HFF-Myc (cell line): ENCODE measurements at regions not wholly inside any gene's neighbourhood (a gene's known extent, or its start where the extent isn't known, plus 50 kb on each side); places are given as distances from the start of the nearest gene placed in this dataset.

Experiments
- DNase-seq: peaks from one replicate; pipeline ENCODE4 v3.0.0-alpha.2; 2011; ENCODE audit warnings: low read depth; ENCODE audit errors: extremely low read depth
- H3K4me3 ChIP-seq: replicated peaks from 2 replicates; pipeline ENCODE4 v1.5.1; 2011; ENCODE audit warnings: low read depth, mild to moderate bottlenecking, control low read depth, low read length
- CTCF ChIP-seq: IDR thresholded peaks from 2 replicates; pipeline ENCODE4 v1.5.1; 2012; ENCODE audit warnings: mild to moderate bottlenecking, low read depth, low read length, control low read depth; ENCODE audit errors: missing control alignments

- no peak for TF ChIP-seq CTCF
- no peak for DNase-seq
- H3K4me3 ChIP-seq, result no peak overlapping the region
Measured at GRCh38 chr1:87165177-87165576, 163.5 kb upstream of the LMO4 start.

GRCh38 chr1:87167157-87167789, 161.4 kb upstream of the LMO4 start:
- TF ChIP-seq CTCF, result no peak
- H3K4me3 ChIP-seq, result no peak overlapping the region

DNA sequence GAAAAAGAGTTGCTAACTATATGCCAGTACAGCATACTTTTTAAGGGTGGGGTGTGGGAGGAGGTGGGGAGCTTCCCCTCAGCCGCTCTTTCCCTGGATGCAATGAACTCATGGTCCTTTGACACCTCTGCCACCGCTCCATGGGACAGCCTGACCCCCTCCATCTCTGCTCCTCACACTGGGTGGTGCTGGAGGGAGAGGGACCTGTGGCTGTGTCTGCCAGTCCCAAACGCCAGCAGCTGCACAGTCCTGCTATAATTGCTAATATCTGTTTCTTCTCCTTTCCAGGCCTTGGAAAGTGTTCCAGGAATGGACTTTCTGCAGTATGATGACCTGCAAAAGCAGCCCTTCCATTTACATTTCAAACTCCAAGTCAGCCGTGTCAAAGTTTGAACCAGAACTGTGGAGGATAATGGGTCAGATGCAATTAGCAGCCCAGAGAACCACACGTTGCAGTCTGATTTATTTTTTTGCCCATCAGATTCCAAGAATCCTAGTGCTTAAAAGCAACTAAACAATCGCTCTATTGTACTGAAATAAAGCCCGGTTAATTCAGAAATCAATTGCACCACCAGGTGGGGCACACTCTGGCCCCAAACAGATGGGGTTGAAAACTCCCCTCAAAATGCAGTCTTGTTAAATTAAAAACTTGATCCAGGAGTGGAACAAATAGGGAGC, 160.7 kb upstream of the LMO4 start:
- DNase-seq, result no peak
- TF ChIP-seq CTCF, result peak; percentile 9
- no peak overlapping the region for H3K4me3 ChIP-seq

More at GRCh38 chr1:87167157-87167789, 161.4 kb upstream of the LMO4 start:
- DNase-seq, result no peak

DNA sequence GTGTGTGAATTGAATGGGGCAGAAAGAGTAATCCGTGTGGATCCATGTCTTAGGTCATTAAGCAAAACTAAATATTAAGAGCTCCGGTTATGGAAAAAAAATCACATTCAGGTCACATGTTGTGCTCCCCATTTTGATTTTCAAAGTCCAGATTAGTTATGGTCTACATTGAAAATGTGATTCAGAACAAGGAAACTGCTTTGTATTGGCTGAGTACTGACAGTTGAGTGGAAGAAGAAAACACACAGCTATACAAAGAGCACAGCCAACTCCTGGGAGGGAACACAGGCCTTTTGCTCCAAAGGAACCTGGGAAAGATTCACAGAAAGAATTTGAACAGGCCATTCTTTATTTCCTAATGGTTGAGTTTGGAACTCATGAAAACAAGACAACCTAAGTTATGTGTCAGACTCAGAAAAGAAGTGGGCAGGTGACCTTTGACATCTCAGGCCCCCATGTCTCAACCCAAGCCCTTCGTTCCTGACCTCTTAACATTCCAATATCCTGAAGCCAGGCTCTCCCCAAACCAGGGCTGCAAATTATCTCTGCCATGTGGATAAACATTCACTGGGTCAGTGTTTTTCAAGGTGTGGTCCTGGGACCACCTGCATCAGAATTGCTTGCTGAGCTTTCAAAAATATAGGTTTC, 159.3 kb upstream of the LMO4 start:
- no peak overlapping the region for H3K4me3 ChIP-seq
- DNase-seq, result no peak
- no peak for TF ChIP-seq CTCF

GRCh38 chr1:87170157-87170556, 158.5 kb upstream of the LMO4 start:
- no peak for TF ChIP-seq CTCF
- H3K4me3 ChIP-seq, result no peak overlapping the region
- DNase-seq, result no peak

DNA sequence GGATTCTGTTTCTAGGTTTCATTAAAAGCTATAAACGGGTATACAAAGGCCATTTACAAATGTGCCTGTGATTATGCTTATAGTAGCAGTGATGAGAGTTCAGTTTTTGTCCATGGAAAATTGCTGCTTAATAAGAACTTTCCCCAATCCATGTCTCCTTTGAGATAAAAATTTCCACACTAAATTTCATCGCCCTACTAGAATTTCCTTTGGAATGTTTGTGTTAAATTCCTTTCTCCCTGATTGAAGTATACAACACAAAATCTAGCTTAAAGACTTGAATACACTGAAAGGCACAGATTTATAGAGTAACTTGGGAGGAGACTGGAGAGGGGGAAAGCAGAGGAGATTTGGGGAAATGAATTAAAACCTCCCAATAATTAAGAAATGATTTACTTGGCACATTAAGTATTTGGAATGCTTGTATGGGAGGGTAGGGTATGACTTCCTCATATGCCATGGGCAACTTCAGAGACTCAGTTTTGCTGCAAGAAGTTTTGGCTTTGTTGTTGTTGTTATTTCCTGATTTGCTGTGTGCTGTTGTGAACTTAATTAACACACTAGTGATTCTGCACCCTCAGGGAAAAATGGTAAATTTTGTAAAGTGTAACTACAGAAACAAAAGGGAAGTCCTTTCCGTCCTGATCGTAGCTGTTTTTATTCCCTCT, 157.6 kb upstream of the LMO4 start:
- no peak for TF ChIP-seq CTCF

More for the DNA sequence above, 157.6 kb upstream of the LMO4 start:
- no peak overlapping the region for H3K4me3 ChIP-seq
- DNase-seq, result no peak
